Neural crest cell (in vitro differentiated cells): ENCODE measurements at regions not wholly inside any gene's neighbourhood (a gene's known extent, or its start where the extent isn't known, plus 50 kb on each side); places are given as distances from the start of the nearest gene placed in this dataset.
"Not testable (repeated sequence)": the region's sequence is repeated elsewhere in the genome, so short reads cannot be mapped to it uniquely, and the experiment has no call there.

Source experiments
- DNase-seq: peaks from one replicate; pipeline ENCODE4 v3.0.0; 2021; ENCODE audit warnings: low read depth, mixed read lengths, low spot score
- H3K27ac Mint-ChIP-seq: one replicate; pipeline ENCODE4 v1.8.0; 2021; ENCODE audit warnings: mild to moderate bottlenecking, mixed read lengths; ENCODE audit not compliant: unreplicated experiment
- H3K27me3 Mint-ChIP-seq: 2 replicates; pipeline ENCODE4 v1.8.0; 2021; ENCODE audit warnings: low read depth, mild to moderate bottlenecking, mixed read lengths
- H3K36me3 Mint-ChIP-seq: 2 replicates; pipeline ENCODE4 v1.8.0; 2021; ENCODE audit warnings: low read depth, mild to moderate bottlenecking, mixed read lengths
- H3K4me1 Mint-ChIP-seq: 2 replicates; pipeline ENCODE4 v1.8.0; 2021; ENCODE audit warnings: mixed read lengths
- H3K4me3 Mint-ChIP-seq: one replicate; pipeline ENCODE4 v1.8.0; 2021; ENCODE audit warnings: mild to moderate bottlenecking, mixed read lengths
- H3K9me3 Mint-ChIP-seq: 2 replicates; pipeline ENCODE4 v1.8.0; 2021; ENCODE audit warnings: mixed read lengths
- TF ChIP-seq, protein P1 (sequence below): fragments of 200-600 bp; sonication (generic); conservative IDR thresholded peaks from 2 replicates; pipeline ENCODE4 v1.5.0; 2021; ENCODE audit warnings: antibody characterized with exemption, mild to moderate bottlenecking

DNA sequence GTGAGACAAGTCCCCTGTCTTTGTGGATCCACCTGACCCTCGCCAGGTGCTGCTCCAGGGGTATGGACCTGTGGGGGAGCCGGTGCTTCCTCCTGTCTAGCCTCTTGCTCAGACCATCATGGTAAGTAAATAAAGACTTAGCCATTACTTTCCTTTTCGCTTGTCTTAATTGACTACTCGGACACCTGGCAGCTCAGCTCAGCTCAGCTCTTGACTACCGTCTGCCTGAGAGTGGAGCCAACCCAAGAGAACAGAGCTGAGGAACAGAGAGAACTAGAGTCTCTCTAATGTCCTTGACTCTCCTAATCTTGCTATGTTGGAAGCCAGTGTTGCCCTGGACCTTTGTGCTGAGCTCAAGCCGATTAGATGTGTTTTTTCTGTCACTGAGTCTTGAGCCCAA lies 170.3 kb upstream of the CXCR4 start:
- H3K36me3 Mint-ChIP-seq, result no peaks in the 10 kb centered on the region
- peaks cover 23% of the 10 kb centered on the region for H3K4me1 Mint-ChIP-seq
- DNase-seq, result no peak
- TF ChIP-seq, protein P1, sequence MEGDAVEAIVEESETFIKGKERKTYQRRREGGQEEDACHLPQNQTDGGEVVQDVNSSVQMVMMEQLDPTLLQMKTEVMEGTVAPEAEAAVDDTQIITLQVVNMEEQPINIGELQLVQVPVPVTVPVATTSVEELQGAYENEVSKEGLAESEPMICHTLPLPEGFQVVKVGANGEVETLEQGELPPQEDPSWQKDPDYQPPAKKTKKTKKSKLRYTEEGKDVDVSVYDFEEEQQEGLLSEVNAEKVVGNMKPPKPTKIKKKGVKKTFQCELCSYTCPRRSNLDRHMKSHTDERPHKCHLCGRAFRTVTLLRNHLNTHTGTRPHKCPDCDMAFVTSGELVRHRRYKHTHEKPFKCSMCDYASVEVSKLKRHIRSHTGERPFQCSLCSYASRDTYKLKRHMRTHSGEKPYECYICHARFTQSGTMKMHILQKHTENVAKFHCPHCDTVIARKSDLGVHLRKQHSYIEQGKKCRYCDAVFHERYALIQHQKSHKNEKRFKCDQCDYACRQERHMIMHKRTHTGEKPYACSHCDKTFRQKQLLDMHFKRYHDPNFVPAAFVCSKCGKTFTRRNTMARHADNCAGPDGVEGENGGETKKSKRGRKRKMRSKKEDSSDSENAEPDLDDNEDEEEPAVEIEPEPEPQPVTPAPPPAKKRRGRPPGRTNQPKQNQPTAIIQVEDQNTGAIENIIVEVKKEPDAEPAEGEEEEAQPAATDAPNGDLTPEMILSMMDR, result no peak
- no peak overlapping the region for H3K27ac Mint-ChIP-seq
- H3K4me3 Mint-ChIP-seq, result no peak overlapping the region
- H3K27me3 Mint-ChIP-seq, result no peaks in the 10 kb centered on the region
- H3K9me3 Mint-ChIP-seq, result peaks cover 2% of the 10 kb centered on the region

DNA sequence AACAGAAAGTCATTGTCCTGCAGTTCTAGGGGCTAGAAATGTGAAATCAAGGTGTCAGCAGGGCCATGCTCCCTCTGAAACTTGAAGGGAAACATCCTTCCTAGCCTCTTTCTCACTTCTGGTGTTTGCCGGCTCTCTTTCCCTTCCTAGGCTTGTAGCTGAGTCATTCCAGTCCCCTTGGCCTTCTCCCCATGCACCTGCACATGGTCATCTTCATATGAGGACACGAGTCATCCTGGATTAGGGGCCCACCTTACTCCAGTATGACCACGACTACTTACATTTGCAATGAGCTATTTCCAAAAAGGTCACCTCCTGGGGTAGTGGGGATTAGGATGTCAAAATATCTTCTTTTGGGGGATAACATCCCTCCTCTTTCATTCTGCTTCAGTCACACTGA lies 168.5 kb upstream of the CXCR4 start:
- Mint-ChIP-seq H3K27me3 (no peaks in the 10 kb centered on the region), H3K9me3 (peaks cover 2% of the 10 kb centered on the region), H3K4me1 (peaks cover 38% of the 10 kb centered on the region), H3K27ac (no peak overlapping the region), H3K4me3 (no peak overlapping the region), H3K36me3 (no peaks in the 10 kb centered on the region)
- TF ChIP-seq, protein P1, result no peak
- no peak for DNase-seq

DNA sequence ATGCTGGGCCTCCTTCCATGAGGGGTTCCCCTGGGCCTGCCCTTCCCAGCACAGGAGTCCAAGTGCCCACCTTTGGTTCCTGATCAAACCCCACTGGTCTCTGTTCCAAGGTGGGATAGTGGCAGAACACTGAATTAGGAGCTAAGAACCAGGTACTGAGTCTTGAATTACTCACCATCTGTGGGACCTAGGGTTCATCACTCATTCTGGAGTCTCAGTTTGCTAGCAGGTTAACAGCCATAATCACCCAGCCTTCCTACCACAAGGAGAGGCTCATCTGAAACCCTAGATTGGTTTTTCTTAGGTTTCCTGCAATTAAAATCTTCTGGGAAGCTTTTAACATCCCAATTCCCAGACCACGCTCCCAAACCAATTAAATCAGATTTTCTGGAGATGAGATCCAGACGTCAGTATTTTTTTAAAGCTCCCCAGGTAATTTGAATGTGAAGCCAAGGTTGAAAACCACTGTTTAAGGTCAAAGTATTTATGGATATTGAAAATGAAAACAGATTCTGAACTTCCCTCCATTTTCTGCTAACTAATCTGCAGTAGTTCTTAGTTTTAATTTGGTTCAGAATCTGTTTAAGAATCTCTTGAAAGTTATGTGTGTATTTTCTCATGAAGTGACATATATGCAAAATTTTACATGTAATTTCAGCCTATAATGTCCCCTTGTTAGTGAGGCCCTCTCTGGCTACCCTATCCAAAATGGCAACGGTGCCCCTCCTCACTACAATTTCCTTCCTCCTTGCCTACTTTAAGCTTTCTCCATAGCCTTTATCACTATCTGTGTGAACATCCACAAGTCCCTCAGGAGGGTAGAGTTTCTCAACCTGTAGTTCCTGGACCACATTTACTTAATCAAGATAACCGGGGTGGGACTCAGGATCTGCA lies 166.5 kb upstream of the CXCR4 start:
- Mint-ChIP-seq H3K9me3 (no peaks in the 10 kb centered on the region), H3K4me3 (peak overlapping the region; percentile 33), H3K27me3 (no peaks in the 10 kb centered on the region), H3K27ac (no peak overlapping the region), H3K4me1 (peaks cover 38% of the 10 kb centered on the region), H3K36me3 (no peaks in the 10 kb centered on the region)
- TF ChIP-seq, protein P1, result no peak
- no peak for DNase-seq

DNA sequence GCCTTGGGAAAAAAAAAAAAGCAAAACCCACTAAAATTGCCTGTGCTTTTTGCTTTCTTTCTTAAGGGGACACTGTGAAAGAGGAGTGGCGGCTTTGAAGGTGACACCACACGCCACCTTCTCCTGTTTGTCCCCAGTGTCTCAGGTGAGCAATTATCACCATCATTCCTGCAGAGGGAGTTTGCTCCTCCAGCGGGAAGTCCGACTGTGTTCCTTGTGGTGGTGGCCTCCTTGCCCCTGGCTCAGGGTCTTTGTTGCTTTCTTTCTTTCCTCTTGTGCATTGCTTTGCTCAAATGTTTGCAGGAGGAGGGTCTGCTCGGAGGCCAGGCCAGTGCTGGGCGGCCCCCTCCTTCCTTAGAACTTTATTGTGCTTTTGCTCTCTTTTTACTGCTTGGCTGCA lies 164.3 kb upstream of the CXCR4 start:
- H3K36me3 Mint-ChIP-seq, result no peaks in the 10 kb centered on the region
- H3K4me3 Mint-ChIP-seq, result no peak overlapping the region
- H3K27ac Mint-ChIP-seq, result no peak overlapping the region

DNA sequence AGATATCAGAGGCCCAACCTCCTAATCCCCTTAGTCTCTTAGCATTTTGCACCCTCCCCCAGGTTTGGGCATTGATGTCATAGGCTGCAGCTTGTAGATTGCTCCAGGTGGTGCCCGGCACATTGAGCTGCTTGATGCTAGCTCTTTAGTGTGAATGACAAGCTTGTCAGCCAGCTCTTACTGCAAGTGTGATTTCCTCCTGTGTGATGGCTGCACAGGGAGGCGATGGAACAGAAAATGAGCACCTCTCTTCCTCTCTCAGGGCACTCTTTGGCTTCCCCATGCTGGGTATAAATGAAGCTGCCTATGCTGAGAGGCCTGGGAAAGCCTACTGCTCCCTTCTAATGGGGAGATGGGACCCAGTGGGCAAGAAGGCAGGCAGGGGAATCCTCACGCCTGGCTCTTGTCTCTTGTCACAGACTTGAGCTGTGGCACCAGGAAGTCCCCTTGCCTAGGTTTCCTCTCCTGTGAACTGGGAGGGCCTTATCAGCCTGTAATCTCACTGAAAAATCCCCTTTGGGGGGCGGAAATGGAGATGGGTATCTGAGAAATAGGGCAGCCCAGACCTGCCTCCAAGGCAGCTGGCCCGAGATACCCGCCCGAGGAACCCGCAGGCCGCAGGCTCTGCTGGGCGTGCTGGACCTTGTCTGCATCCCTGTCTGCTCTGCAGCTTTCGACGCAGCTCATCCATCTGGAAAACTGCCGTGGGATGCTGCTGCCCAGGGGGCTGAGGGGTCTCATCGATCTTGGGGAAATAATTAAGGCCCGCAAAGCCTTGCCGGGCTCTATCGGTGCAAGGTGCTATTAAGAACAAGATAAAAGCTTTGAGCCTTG lies 163.5 kb upstream of the CXCR4 start:
- Mint-ChIP-seq H3K27me3 (no peaks in the 10 kb centered on the region), H3K27ac (no peak overlapping the region), H3K4me3 (no peak overlapping the region), H3K4me1 (peaks cover 38% of the 10 kb centered on the region), H3K9me3 (no peaks in the 10 kb centered on the region), H3K36me3 (no peaks in the 10 kb centered on the region)
- no peak for DNase-seq
- TF ChIP-seq, protein P1, result no peak

More for the DNA sequence above, 164.3 kb upstream of the CXCR4 start:
- TF ChIP-seq, protein P1, result no peak
- H3K9me3 Mint-ChIP-seq, result no peaks in the 10 kb centered on the region
- H3K27me3 Mint-ChIP-seq, result no peaks in the 10 kb centered on the region
- peaks cover 38% of the 10 kb centered on the region for H3K4me1 Mint-ChIP-seq
- no peak for DNase-seq

DNA sequence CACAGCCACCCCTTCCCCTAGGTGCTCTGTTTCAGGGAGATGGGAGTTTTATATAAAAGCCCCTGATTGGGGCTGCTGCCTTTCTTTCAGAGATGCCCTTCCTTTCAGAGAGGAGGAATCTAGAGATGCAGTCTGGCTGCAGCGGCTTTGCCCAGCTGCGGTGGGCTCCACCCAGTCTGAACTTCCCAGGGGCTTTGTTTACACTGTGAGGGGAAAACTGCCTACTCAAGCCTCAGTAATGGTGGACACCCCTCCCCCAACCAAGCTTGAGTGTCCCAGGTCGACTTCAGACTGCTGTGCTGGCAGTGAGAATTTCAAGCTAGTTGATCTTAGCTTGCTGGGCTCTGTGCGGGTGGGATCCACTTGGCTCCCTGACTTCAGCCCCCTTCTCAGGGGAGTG lies 148.4 kb upstream of the CXCR4 start:
- H3K27me3 Mint-ChIP-seq, H3K27ac Mint-ChIP-seq, DNase-seq, H3K4me3 Mint-ChIP-seq: not testable (repeated sequence)
- Mint-ChIP-seq H3K9me3 (peaks cover 30% of the 10 kb centered on the region), H3K36me3 (peaks cover 27% of the 10 kb centered on the region), H3K4me1 (peaks cover 11% of the 10 kb centered on the region)
